A673 (cell line): ENCODE measurements at regions not wholly inside any gene's neighbourhood (a gene's known extent, or its start where the extent isn't known, plus 50 kb on each side); places are given as distances from the start of the nearest gene placed in this dataset.

Experiments used
- EZH2 ChIP-seq: fragments of 200-600 bp; sonication (generic); IDR thresholded peaks from 2 replicates; pipeline ENCODE4 v1.6.1; 2017; ENCODE audit warnings: borderline replicate concordance, low read depth, mild to moderate bottlenecking, mixed read lengths, antibody characterized with exemption, low read length; ENCODE audit not compliant: poor library complexity, severe bottlenecking
- TF ChIP-seq, protein P1 (sequence below): fragments of 300-800, 200-600 bp; sonication (generic); conservative IDR thresholded peaks from 2 replicates; pipeline ENCODE4 v1.5.1; 2017; ENCODE audit warnings: low read depth, mild to moderate bottlenecking, antibody characterized with exemption, low read length, moderate library complexity, mixed read lengths

- TF ChIP-seq, protein P1, sequence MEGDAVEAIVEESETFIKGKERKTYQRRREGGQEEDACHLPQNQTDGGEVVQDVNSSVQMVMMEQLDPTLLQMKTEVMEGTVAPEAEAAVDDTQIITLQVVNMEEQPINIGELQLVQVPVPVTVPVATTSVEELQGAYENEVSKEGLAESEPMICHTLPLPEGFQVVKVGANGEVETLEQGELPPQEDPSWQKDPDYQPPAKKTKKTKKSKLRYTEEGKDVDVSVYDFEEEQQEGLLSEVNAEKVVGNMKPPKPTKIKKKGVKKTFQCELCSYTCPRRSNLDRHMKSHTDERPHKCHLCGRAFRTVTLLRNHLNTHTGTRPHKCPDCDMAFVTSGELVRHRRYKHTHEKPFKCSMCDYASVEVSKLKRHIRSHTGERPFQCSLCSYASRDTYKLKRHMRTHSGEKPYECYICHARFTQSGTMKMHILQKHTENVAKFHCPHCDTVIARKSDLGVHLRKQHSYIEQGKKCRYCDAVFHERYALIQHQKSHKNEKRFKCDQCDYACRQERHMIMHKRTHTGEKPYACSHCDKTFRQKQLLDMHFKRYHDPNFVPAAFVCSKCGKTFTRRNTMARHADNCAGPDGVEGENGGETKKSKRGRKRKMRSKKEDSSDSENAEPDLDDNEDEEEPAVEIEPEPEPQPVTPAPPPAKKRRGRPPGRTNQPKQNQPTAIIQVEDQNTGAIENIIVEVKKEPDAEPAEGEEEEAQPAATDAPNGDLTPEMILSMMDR, result no peak
- no peak for TF ChIP-seq EZH2
These were observed 99.3 kb upstream of the UMPS start for GRCh38 chr3:124630960-124631359.
